ENCODE measurements at regions not wholly inside any gene's neighbourhood (a gene's known extent, or its start where the extent isn't known, plus 50 kb on each side); places are given as distances from the start of the nearest gene placed in this dataset.

GRCh38 chr12:30437616-30438015, 258.1 kb downstream of the IPO8 start:
- no peak for DNase-seq (ENCODE audit: low spot score)

- DNase-seq (ENCODE audit: low spot score): no peak
These were observed 258.6 kb downstream of the IPO8 start for GRCh38 chr12:30437044-30437443.

GRCh38 chr12:30428098-30428497, 267.6 kb downstream of the IPO8 start:
- no peak for DNase-seq (ENCODE audit: low spot score)

- no peak for DNase-seq (ENCODE audit: low spot score)
These were observed 268.1 kb downstream of the IPO8 start for GRCh38 chr12:30427555-30427954.

GRCh38 chr12:30425445-30425844, 270.2 kb downstream of the IPO8 start:
- no peak for DNase-seq (ENCODE audit: low spot score)

GRCh38 chr12:30423330-30423729, 272.3 kb downstream of the IPO8 start:
- no peak for DNase-seq (ENCODE audit: low spot score)

GRCh38 chr12:30422844-30423243, 272.8 kb downstream of the IPO8 start:
- DNase-seq (ENCODE audit: low spot score): no peak

- no peak for DNase-seq (ENCODE audit: low spot score)
These were observed 275.1 kb downstream of the IPO8 start for GRCh38 chr12:30420561-30420960.

- DNase-seq (ENCODE audit: low spot score): no peak
These were observed 277.9 kb downstream of the IPO8 start for GRCh38 chr12:30417697-30418231.

- no peak for DNase-seq (ENCODE audit: low spot score)
These were observed 279.0 kb downstream of the IPO8 start for GRCh38 chr12:30416631-30417030.

- no peak for DNase-seq (ENCODE audit: low spot score)
These were observed 279.9 kb downstream of the IPO8 start for GRCh38 chr12:30415777-30416176.

- no peak for DNase-seq (ENCODE audit: low spot score)
These were observed 281.2 kb downstream of the IPO8 start for GRCh38 chr12:30414507-30414906.

GRCh38 chr12:30400349-30400748, 295.3 kb downstream of the IPO8 start:
- DNase-seq (ENCODE audit: low spot score): no peak

GRCh38 chr12:30399859-30400258, 295.8 kb downstream of the IPO8 start:
- DNase-seq (ENCODE audit: low spot score): no peak

GRCh38 chr12:30396576-30396975, 299.1 kb downstream of the IPO8 start:
- no peak for DNase-seq (ENCODE audit: low spot score)

- DNase-seq (ENCODE audit: low spot score): no peak
These were observed 300.5 kb downstream of the IPO8 start for GRCh38 chr12:30395190-30395589.

- DNase-seq (ENCODE audit: low spot score): no peak
These were observed 303.8 kb downstream of the IPO8 start for GRCh38 chr12:30391766-30392366.

GRCh38 chr12:30385706-30386105, 310.0 kb downstream of the IPO8 start:
- no peak for DNase-seq (ENCODE audit: low spot score)

GRCh38 chr12:30384976-30385375, 310.7 kb downstream of the IPO8 start:
- DNase-seq (ENCODE audit: low spot score): no peak

- no peak for DNase-seq (ENCODE audit: low spot score)
These were observed 317.4 kb downstream of the IPO8 start for GRCh38 chr12:30378307-30378706.

- no peak for DNase-seq (ENCODE audit: low spot score)
These were observed 330.8 kb downstream of the IPO8 start for GRCh38 chr12:30364822-30365221.

GRCh38 chr12:30361145-30361544, 334.5 kb downstream of the IPO8 start:
- DNase-seq (ENCODE audit: low spot score): no peak

- no peak for DNase-seq (ENCODE audit: low spot score)
These were observed 337.0 kb downstream of the IPO8 start for GRCh38 chr12:30358671-30359070.

GRCh38 chr12:30357766-30358490, 337.7 kb downstream of the IPO8 start:
- DNase-seq (ENCODE audit: low spot score): no peak

All from HuH-7 (cell line).